GM12878 (cell line): ENCODE measurements at regions not wholly inside any gene's neighbourhood (a gene's known extent, or its start where the extent isn't known, plus 50 kb on each side); places are given as distances from the start of the nearest gene placed in this dataset.

Experiments
- ATAC-seq: fragments of 200-7000 bp; cut with Tn5 transposase; 3 replicates; pipeline ENCODE4 v1.9.1; 2020; ENCODE audit warnings: mild to moderate bottlenecking, moderate library complexity
- BruUV-seq: library from RNA; stranded (reverse); fragments of 400-500 nt; replicated peaks from 2 replicates; lab custom pipeline; 2021; lab: Mats Ljungman, UMichigan
- CTCF ChIA-PET: fragments of 300-600 bp; sonication (Branson Sonifier 250); formaldehyde crosslinking; extraction: SDS; loops from one replicate; lab custom pipeline; 2021; ENCODE audit warnings: inconsistent platforms; lab: Yijun Ruan, JAX
- POLR2A ChIA-PET: fragments of 350-600 bp; formaldehyde crosslinking; extraction: SDS; loops from one replicate; lab custom pipeline; 2021; ENCODE audit warnings: inconsistent platforms; lab: Charles Lee
- RAD21 ChIA-PET: fragments of 300-600 bp; sonication (Branson Sonifier 250); formaldehyde crosslinking; loops from one replicate; lab custom pipeline; 2023; ENCODE audit warnings: antibody characterized with exemption; ENCODE audit not compliant: unreplicated experiment; lab: Charles Lee
- SMC1A ChIA-PET: fragments of 300-600 bp; sonication (Branson Sonifier 250); formaldehyde crosslinking; loops from one replicate; lab custom pipeline; 2023; ENCODE audit not compliant: unreplicated experiment, uncharacterized antibody; lab: Charles Lee
- DNase-seq: peaks from one replicate; pipeline ENCODE4 v3.0.0-alpha.2; 2011; ENCODE audit warnings: low read depth, low spot score
- FAIRE-seq: peaks from 3 replicates; lab custom pipeline; 2011; peaks lifted over from hg19 to GRCh38; lab: Jason Lieb, UNC
- H2AFZ ChIP-seq: 2 replicates; pipeline ENCODE4 v1.6.0; 2011; ENCODE audit warnings: low read depth, low read length, control low read depth; ENCODE audit not compliant: control insufficient read depth
- H3K27ac ChIP-seq: 2 replicates; pipeline ENCODE4 v1.5.1; 2011; ENCODE audit warnings: control low read depth; ENCODE audit not compliant: control insufficient read depth, insufficient read depth
- H3K27me3 ChIP-seq, 2 experiments: replicated peaks in 1 of 2; 2 replicates each; pipeline versions ENCODE4 v1.6.0 to v1.6.1; 2011; ENCODE audit warnings: low read length in 1 of 2; ENCODE audit not compliant: control insufficient read depth in 2 of 2, insufficient read depth in 2 of 2
- H3K36me3 ChIP-seq, 2 experiments: 2 replicates each; pipeline ENCODE4 v1.5.1; 2011; ENCODE audit warnings: low read length in 1 of 2; ENCODE audit not compliant: control insufficient read depth in 2 of 2, insufficient read depth in 2 of 2
- H3K4me1 ChIP-seq: 2 replicates; pipeline ENCODE4 v1.6.1; 2011; ENCODE audit warnings: mild to moderate bottlenecking, low read length, moderate library complexity, mixed read lengths; ENCODE audit not compliant: control insufficient read depth, insufficient read depth
- H3K4me2 ChIP-seq: 2 replicates; pipeline ENCODE4 v1.6.0; 2011; ENCODE audit warnings: control low read depth; ENCODE audit not compliant: control insufficient read depth, insufficient read depth
- H3K4me3 ChIP-seq: fragments of 200-600 bp; sonication (generic); 2 replicates; pipeline ENCODE4 v1.5.1; 2016
- H3K79me2 ChIP-seq: 2 replicates; pipeline ENCODE4 v1.6.0; 2011; ENCODE audit warnings: low read length; ENCODE audit not compliant: control insufficient read depth, insufficient read depth
- H3K9ac ChIP-seq: 2 replicates; pipeline ENCODE4 v1.8.0; 2011; ENCODE audit warnings: low read length, control low read depth, mixed read lengths; ENCODE audit not compliant: control insufficient read depth, insufficient read depth
- H3K9me3 ChIP-seq: replicated peaks from 3 replicates; pipeline ENCODE4 v1.5.1; 2011; ENCODE audit warnings: mild to moderate bottlenecking, low read length; ENCODE audit not compliant: control insufficient read depth, insufficient read depth
- H4K20me1 ChIP-seq: 2 replicates; pipeline ENCODE4 v1.6.0; 2011; ENCODE audit not compliant: control insufficient read depth, insufficient read depth
- E2F8 ChIP-seq: fragments of 450-650 bp; IDR thresholded peaks from 2 replicates; pipeline ENCODE4 v1.6.1; 2018; ENCODE audit warnings: mild to moderate bottlenecking, low read depth, moderate library complexity; ENCODE audit not compliant: partially characterized antibody
- IRF3 ChIP-seq: fragments of 450-650 bp; IDR thresholded peaks from 2 replicates; pipeline ENCODE4 v1.6.1; 2014; ENCODE audit warnings: mild to moderate bottlenecking
- LARP7 ChIP-seq: fragments of 450-650 bp; IDR thresholded peaks from 2 replicates; pipeline ENCODE4 v1.6.1; 2017; ENCODE audit warnings: mild to moderate bottlenecking
- RAD21 ChIP-seq: IDR thresholded peaks from 2 replicates; pipeline ENCODE4 v1.6.1; 2011; ENCODE audit warnings: mild to moderate bottlenecking, low read depth, low read length, moderate library complexity; ENCODE audit not compliant: insufficient read depth
- SIX5 ChIP-seq: IDR thresholded peaks from 2 replicates; pipeline ENCODE4 v1.6.1; 2011; ENCODE audit warnings: mild to moderate bottlenecking, low read depth, low read length, moderate library complexity; ENCODE audit not compliant: severe bottlenecking
- TCF7 ChIP-seq: IDR thresholded peaks from 2 replicates; pipeline ENCODE4 v1.6.1; 2014; ENCODE audit warnings: antibody characterized with exemption, borderline replicate concordance
- WGBS: methylation state at CpG from one replicate; pipeline ENCODE4 v1.1.6; 2016; ENCODE audit warnings: low lambda C conversion rate; ENCODE audit not compliant: insufficient replicate concordance, insufficient coverage; ENCODE audit errors: missing lambda C conversion rate; 5-methylcytosine and 5-hydroxymethylcytosine counted together
- in situ Hi-C: fragments of 300-500 bp; cut with MboI; formaldehyde crosslinking; loops from 9 replicates; pipeline ENCODE4 v1.14.3; 2018; ENCODE audit warnings: mixed read lengths
- intact Hi-C: fragments of 100-400 bp; cut with micrococcal nuclease; formaldehyde crosslinking; loops from one replicate; pipeline ENCODE4 v1.14.2; 2022; ENCODE audit not compliant: unreplicated experiment

- H4K20me1 ChIP-seq, result no peaks in the 10 kb centered on the region
- in situ Hi-C loops, result no loop called here
- H3K4me2 ChIP-seq, result no peak overlapping the region
- RAD21 ChIA-PET, result no interaction called here
- FAIRE-seq (no peak), DNase-seq (no peak), ATAC-seq (no peak)
- intact Hi-C loops, result no loop called here
- SMC1A ChIA-PET, result no interaction called here
- H3K4me1 ChIP-seq, result no peaks in the 10 kb centered on the region
- no peak overlapping the region for H3K4me3 ChIP-seq
- no peak overlapping the region for H2AFZ ChIP-seq
- no peaks in the 10 kb centered on the region; the same call in 2 of the 3 replicates for H3K9me3 ChIP-seq
- WGBS, result 0% methylated on average over 3 of the region's 4 CpGs
- POLR2A ChIA-PET, result no interaction called here
- CTCF ChIA-PET, result no interaction called here
- no peak overlapping the region for H3K27ac ChIP-seq
- TF ChIP-seq LARP7, result no peak
- no peak for TF ChIP-seq RAD21
- no peak for TF ChIP-seq E2F8
- TF ChIP-seq IRF3, result no peak
- TF ChIP-seq SIX5, result no peak
- no peak for TF ChIP-seq TCF7
- TF ChIP-seq, all 136 proteins: peak for 0
- no peak overlapping the region for H3K9ac ChIP-seq
- H3K36me3 ChIP-seq, result no peaks in the 10 kb centered on the region
- no peaks in the 10 kb centered on the region for H3K79me2 ChIP-seq
- no peaks in the 10 kb centered on the region for H3K27me3 ChIP-seq
- no TSS peak for BruUV-seq
Measured at GRCh38 chr20:60787276-60787675, 464.8 kb upstream of the CDH4 start.
